ENCODE measurements at regions not wholly inside any gene's neighbourhood (a gene's known extent, or its start where the extent isn't known, plus 50 kb on each side); places are given as distances from the start of the nearest gene placed in this dataset.

DNA sequence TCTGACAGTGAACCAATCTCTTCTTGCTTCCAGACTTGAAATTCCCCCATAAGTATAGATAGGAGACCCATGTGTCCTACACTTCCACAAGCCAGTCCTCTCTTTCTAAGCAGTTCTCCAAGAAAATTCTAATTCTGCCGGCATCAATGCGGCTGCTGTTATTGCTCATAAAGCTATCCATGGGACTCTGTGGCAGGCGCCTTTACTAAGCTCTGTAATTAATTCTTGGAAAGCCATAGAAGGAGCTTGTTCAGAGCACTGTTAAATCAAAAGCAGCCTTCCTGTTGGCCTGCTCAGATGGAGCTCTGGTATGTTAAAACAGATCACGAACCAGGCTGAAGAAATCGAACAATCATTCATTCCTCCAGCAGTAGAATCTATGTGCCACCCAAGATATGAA is 244.3 kb upstream of the NFE2L3 start:
- Histone ChIP-seq H3K79me2 (ENCODE audit: insufficient read depth, low read length) (no peaks in the 10 kb centered on the region), H3K4me3 (ENCODE audit: insufficient read depth, low read depth, low read length) (no peak overlapping the region), H4K20me1 (ENCODE audit: insufficient read depth, low read length) (no peaks in the 10 kb centered on the region), H3K36me3 (ENCODE audit: insufficient read depth, low read length) (no peaks in the 10 kb centered on the region), H3K4me2 (ENCODE audit: low read length) (no peak overlapping the region), H3K27me3 (ENCODE audit: insufficient read depth, low read length) (no peaks in the 10 kb centered on the region), H2AFZ (ENCODE audit: low read depth, low read length) (no peak overlapping the region), H3K9ac (ENCODE audit: low read length) (no peak overlapping the region), H3K9me3 (ENCODE audit: insufficient read depth, low read depth, low read length) (no peaks in the 10 kb centered on the region), H3K4me1 (ENCODE audit: insufficient read depth, low read length) (no peaks in the 10 kb centered on the region), H3K27ac (ENCODE audit: low read depth, low read length) (no peak overlapping the region)
- H3K27ac Mint-ChIP-seq (ENCODE audit: unreplicated experiment), result no peak overlapping the region
- TF ChIP-seq EZH2 (IDR thresholded peaks at IDR 0.05; ENCODE audit: insufficient read depth, low read length), result no peak
- TF ChIP-seq, protein P1, sequence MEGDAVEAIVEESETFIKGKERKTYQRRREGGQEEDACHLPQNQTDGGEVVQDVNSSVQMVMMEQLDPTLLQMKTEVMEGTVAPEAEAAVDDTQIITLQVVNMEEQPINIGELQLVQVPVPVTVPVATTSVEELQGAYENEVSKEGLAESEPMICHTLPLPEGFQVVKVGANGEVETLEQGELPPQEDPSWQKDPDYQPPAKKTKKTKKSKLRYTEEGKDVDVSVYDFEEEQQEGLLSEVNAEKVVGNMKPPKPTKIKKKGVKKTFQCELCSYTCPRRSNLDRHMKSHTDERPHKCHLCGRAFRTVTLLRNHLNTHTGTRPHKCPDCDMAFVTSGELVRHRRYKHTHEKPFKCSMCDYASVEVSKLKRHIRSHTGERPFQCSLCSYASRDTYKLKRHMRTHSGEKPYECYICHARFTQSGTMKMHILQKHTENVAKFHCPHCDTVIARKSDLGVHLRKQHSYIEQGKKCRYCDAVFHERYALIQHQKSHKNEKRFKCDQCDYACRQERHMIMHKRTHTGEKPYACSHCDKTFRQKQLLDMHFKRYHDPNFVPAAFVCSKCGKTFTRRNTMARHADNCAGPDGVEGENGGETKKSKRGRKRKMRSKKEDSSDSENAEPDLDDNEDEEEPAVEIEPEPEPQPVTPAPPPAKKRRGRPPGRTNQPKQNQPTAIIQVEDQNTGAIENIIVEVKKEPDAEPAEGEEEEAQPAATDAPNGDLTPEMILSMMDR (IDR thresholded peaks at IDR 0.05; ENCODE audit: insufficient read depth, low read depth, low read length), result no peak
- FAIRE-seq (no peak), DNase-seq (ENCODE audit: low read depth) (no peak)
- H3K4me3 Mint-ChIP-seq (ENCODE audit: unreplicated experiment), result no peak overlapping the region
- no peaks in the 10 kb centered on the region for H3K36me3 Mint-ChIP-seq (ENCODE audit: low read depth, unreplicated experiment)
- no peaks in the 10 kb centered on the region for H3K4me1 Mint-ChIP-seq (ENCODE audit: low read depth, unreplicated experiment)
- H3K27me3 Mint-ChIP-seq (ENCODE audit: low read depth, unreplicated experiment), result peaks cover 6% of the 10 kb centered on the region
- H3K9me3 Mint-ChIP-seq (ENCODE audit: unreplicated experiment), result peaks cover 1% of the 10 kb centered on the region

DNA sequence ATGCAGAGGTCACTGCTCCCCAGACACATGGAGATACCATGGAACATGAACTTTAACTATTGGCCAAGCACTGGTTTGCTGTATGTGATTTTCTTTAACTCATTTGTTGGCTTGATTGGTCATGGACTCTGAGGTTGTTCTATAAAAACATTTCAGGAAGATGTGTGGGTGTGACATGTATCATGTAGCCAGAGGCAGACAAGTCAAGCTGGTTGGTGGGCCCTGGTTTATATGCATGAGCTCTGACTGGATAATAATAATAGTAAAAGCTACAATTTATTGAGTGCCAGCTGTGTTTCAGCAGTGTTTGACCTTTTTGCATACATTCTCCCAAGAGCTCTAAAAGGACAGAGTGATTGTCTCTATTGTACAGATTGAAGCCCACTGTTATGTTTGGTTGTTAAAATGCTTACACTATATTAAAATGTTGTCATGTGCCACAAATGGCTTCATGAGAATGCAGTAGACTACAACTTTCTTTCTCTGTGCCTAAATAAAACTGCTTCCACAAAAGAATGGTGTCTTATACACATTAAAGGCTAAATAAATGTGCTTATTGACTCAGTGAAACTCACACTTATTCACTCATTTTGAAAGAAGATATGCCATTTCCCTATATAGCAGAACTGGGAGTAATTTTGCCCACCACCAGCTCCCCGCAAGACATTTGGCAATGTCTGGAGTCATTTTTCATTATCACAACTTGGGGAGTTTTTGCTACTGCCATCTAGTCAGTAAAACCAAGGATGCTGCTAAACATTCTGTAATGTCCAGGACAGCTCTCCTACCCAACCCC is 243.6 kb upstream of the NFE2L3 start:
- TF ChIP-seq, protein P1 (IDR thresholded peaks at IDR 0.05; ENCODE audit: insufficient read depth, low read depth, low read length), result no peak
- TF ChIP-seq EZH2 (IDR thresholded peaks at IDR 0.05; ENCODE audit: insufficient read depth, low read length), result no peak
- Histone ChIP-seq H2AFZ (ENCODE audit: low read depth, low read length) (no peak overlapping the region), H3K79me2 (ENCODE audit: insufficient read depth, low read length) (no peaks in the 10 kb centered on the region), H3K4me2 (ENCODE audit: low read length) (no peak overlapping the region), H3K9ac (ENCODE audit: low read length) (no peak overlapping the region), H3K4me1 (ENCODE audit: insufficient read depth, low read length) (no peaks in the 10 kb centered on the region), H3K9me3 (ENCODE audit: insufficient read depth, low read depth, low read length) (no peaks in the 10 kb centered on the region), H3K4me3 (ENCODE audit: insufficient read depth, low read depth, low read length) (no peak overlapping the region), H3K27me3 (ENCODE audit: insufficient read depth, low read length) (no peaks in the 10 kb centered on the region), H4K20me1 (ENCODE audit: insufficient read depth, low read length) (no peaks in the 10 kb centered on the region), H3K27ac (ENCODE audit: low read depth, low read length) (no peak overlapping the region), H3K36me3 (ENCODE audit: insufficient read depth, low read length) (no peaks in the 10 kb centered on the region)
- Mint-ChIP-seq H3K27me3 (ENCODE audit: low read depth, unreplicated experiment) (peaks cover 6% of the 10 kb centered on the region), H3K27ac (ENCODE audit: unreplicated experiment) (no peak overlapping the region), H3K4me1 (ENCODE audit: low read depth, unreplicated experiment) (no peaks in the 10 kb centered on the region), H3K4me3 (ENCODE audit: unreplicated experiment) (no peak overlapping the region), H3K9me3 (ENCODE audit: unreplicated experiment) (peaks cover 1% of the 10 kb centered on the region), H3K36me3 (ENCODE audit: low read depth, unreplicated experiment) (no peaks in the 10 kb centered on the region)
- no peak for FAIRE-seq
- DNase-seq (ENCODE audit: low read depth), result no peak

Measured in astrocyte (in vitro differentiated cells and primary cell).